AG09319 (cell line): ENCODE measurements at regions not wholly inside any gene's neighbourhood (a gene's known extent, or its start where the extent isn't known, plus 50 kb on each side); places are given as distances from the start of the nearest gene placed in this dataset.

Experiments used
- DNase-seq: peaks from one replicate; pipeline ENCODE4 v3.0.0-alpha.2; 2010; ENCODE audit warnings: low read depth; ENCODE audit errors: extremely low read depth
- TF ChIP-seq, protein P1 (sequence below): IDR thresholded peaks from 2 replicates; pipeline ENCODE4 v1.5.1; 2011; ENCODE audit warnings: low read depth, mild to moderate bottlenecking, inconsistent platforms, low read length, moderate library complexity

DNA sequence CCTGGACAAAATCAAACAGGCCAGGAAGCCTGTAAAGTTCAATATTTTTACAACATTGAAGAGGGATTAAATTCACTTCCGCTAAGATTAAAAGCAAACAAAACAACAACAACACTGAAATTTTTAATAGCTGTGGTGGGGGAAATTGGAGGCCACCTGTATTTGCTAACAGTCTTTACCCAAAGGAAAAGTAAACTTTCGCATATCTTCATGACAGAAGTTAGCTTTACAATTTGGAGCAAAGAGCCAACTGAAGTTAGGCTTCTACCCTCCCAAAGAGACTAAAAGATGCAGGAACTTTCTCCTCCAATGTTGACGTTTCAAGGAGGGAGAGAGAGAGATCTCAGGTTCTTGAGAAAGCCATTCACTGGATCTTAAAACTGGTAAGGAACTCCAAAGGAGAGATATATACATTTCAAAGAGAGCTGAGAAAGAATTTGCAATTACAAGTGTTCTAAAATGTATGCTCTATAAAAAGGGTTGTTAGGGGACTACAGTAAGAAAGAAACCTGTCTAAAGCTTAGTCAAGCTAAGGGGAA is 349.2 kb upstream of the CDH9 start:
- no peak for DNase-seq
- TF ChIP-seq, protein P1, sequence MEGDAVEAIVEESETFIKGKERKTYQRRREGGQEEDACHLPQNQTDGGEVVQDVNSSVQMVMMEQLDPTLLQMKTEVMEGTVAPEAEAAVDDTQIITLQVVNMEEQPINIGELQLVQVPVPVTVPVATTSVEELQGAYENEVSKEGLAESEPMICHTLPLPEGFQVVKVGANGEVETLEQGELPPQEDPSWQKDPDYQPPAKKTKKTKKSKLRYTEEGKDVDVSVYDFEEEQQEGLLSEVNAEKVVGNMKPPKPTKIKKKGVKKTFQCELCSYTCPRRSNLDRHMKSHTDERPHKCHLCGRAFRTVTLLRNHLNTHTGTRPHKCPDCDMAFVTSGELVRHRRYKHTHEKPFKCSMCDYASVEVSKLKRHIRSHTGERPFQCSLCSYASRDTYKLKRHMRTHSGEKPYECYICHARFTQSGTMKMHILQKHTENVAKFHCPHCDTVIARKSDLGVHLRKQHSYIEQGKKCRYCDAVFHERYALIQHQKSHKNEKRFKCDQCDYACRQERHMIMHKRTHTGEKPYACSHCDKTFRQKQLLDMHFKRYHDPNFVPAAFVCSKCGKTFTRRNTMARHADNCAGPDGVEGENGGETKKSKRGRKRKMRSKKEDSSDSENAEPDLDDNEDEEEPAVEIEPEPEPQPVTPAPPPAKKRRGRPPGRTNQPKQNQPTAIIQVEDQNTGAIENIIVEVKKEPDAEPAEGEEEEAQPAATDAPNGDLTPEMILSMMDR = no peak

DNA sequence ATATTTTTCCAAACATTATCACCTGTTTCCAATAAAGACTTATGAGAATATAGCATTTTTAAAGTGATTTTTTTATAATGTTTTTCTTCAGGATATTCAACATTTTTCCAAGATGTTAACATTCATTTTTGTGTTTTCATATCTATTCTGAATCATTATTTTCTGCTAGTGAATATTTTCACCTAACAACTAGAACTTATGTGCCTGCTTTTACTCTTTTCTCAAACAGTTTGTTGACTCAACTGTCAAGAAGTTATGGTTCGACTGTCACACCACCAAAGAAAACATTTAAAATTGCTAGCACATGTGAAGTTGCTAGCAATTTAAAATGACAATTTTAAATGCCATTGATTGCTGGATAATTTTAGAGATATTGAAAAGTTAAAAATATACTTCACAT is 343.3 kb upstream of the CDH9 start:
- TF ChIP-seq, protein P1 = no peak
- no peak for DNase-seq

DNA sequence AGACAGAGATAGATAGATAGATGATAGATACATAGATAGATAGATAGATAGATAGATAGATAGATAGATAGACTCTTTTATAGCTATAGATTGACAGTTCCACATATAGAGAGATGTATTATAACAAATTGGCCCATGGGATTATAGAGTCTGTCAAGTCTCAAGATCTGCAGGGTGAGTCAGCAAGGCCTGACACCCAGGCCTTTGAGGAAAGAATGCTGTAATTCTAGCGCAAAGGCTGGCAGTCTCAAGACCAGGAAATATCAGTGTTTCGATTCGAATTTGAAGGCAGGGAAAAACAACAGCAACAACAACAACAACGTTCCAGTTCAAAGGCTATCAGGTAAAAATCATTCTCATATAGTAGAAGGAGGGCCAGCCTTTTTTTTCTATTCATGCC is 339.2 kb upstream of the CDH9 start:
- TF ChIP-seq, protein P1 = no peak
- DNase-seq = no peak

DNA sequence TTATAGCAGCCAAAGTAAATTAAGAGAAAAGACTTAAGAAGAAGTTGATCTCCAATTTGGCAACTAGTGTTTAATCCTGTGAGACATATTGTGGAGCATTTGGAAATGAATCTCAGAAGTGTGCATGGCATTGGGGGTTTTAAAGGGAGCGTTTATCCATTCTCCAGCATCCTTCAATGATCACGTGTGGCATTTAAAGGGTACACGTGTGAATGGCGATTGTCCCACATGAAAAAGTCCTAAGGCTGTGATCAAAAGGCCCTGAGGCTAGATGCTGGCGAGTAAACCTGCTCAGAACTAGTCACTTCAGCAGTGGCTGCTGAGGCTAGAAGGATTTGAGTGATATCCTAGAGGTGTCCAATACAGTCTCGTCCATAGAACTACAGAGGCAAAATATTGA is 315.6 kb upstream of the CDH9 start:
- DNase-seq = no peak

DNA sequence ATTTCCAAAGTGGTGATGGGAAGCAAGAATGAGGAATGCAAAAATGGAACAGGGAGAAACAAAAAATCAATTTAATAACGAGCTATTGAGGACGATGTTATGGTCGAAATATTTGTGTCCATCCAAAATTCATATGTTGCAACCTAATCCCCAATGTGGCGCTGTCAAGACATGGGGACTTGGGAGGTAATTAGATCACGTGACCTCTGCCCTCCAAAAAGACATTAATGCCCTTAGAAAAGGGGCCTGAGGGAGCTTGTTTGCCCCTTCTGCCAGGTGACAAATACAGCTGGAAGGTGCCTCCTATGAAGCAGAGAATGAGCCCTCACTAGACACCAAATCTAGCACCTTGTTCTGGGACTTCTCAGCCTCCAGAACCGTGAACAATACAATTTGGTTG is 315.2 kb upstream of the CDH9 start:
- DNase-seq = no peak
- TF ChIP-seq, protein P1 = no peak

More for the DNA sequence above, 315.6 kb upstream of the CDH9 start:
- TF ChIP-seq, protein P1 = no peak

DNA sequence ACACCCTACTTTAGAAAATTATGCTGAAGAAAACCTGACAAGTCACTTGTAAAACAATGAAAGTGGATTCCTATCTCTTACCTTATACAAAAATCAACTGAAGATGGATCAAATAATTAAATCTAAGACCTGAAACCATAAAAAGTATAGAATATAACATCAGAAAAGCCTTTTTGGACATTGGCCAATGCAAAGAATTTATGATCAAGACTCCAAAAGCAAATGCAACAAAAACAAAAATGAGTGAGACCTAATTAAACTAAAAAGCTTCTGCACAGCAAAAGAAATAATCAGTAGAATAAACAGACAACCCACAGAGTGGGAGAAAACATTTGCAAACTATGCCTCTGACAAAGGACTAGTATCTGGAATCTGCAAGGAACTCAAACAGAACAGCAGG is 303.0 kb upstream of the CDH9 start:
- no peak for DNase-seq
- TF ChIP-seq, protein P1 = no peak

DNA sequence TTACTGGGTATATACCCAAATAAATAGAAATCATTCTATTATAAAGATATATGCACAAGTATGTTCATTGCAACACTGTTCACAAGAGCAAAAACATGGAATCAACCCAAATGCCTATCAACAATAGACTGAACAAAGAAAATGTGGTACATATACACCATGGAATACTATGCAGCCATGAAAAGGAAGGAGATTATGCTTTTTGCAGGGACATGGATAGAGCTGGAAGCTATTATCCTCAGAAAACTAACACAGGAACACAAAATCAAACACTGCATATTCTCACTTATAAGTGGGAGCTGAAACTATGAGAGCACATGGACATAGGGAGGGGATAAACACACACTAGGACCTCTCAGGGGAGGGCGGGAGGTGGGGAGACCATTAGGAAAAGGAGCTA is 298.4 kb upstream of the CDH9 start:
- DNase-seq = no peak
- TF ChIP-seq, protein P1 = no peak
